ENCODE measurements at regions not wholly inside any gene's neighbourhood (a gene's known extent, or its start where the extent isn't known, plus 50 kb on each side); places are given as distances from the start of the nearest gene placed in this dataset.

GRCh38 chr12:74429535-74429934 lies 108.1 kb upstream of the ATXN7L3B start:
- Mint-ChIP-seq H3K27me3 (peaks cover 2% of the 10 kb centered on the region), H3K4me3 (no peak overlapping the region), H3K4me1 (no peaks in the 10 kb centered on the region), H3K9me3 (ENCODE audit: insufficient read depth) (no peaks in the 10 kb centered on the region), H3K27ac (no peak overlapping the region)
- Histone ChIP-seq H3K79me2 (ENCODE audit: control insufficient read depth, insufficient read depth, low read length) (no peaks in the 10 kb centered on the region), H3K9ac (ENCODE audit: low read length) (no peak overlapping the region), H2AFZ (ENCODE audit: insufficient read depth, low read depth, low read length, poor library complexity, severe bottlenecking) (no peak overlapping the region), H3K4me2 (replicated peaks; ENCODE audit: low read depth, low read length, poor library complexity, severe bottlenecking) (no peak overlapping the region), H4K20me1 (ENCODE audit: control insufficient read depth, insufficient read depth, low read length, poor library complexity, severe bottlenecking) (no peaks in the 10 kb centered on the region), H3K27me3 (replicated peaks in 1 of 4; ENCODE audit: control extremely low read depth in 1 of 4, control insufficient read depth in 3 of 4, insufficient read depth in 4 of 4, low read length in 3 of 4) (no peaks in the 10 kb centered on the region), H3K4me1 (ENCODE audit: control insufficient read depth in 2 of 2, insufficient read depth in 2 of 2, low read length in 2 of 2) (no peaks in the 10 kb centered on the region), H3K36me3 (replicated peaks in 1 of 2; ENCODE audit: control extremely low read depth in 1 of 2, control insufficient read depth in 1 of 2, extremely low read depth in 1 of 2, insufficient read depth in 2 of 2, low read length in 1 of 2) (no peaks in the 10 kb centered on the region), H3K27ac (ENCODE audit: low read length in 2 of 2) (no peak overlapping the region), H3K9me3 (ENCODE audit: control extremely low read depth in 1 of 3, control insufficient read depth in 2 of 3, insufficient read depth in 1 of 3, low read length in 2 of 3) (peaks cover 0 to 1% (median 0%) of the 10 kb centered on the region in 3 donors), H3K4me3 (ENCODE audit: control extremely low read depth in 1 of 5, extremely low read depth in 1 of 5, insufficient read depth in 1 of 5, low read depth in 2 of 5, low read length in 4 of 5) (no peak overlapping the region)
- intact Hi-C loops (cut with micrococcal nuclease) = no loop called here
- POLR2A ChIA-PET = no interaction called here
- CTCF ChIA-PET = no interaction called here
- DNase-seq (no peak), ATAC-seq (ENCODE audit: low read depth) (no peak)
- no peak for TF ChIP-seq CTCF (IDR thresholded peaks at IDR 0.05)
- TF ChIP-seq EZH2 (IDR thresholded peaks at IDR 0.05; ENCODE audit: borderline replicate concordance, insufficient read depth, low read depth, low read length, poor library complexity, severe bottlenecking) = no peak

- 93% methylated on average over 1 of the region's 1 CpG for WGBS (ENCODE audit: insufficient coverage)
- H3K4me1 Mint-ChIP-seq = no peaks in the 10 kb centered on the region
Observed at GRCh38 chr12:74431801-74432200, 105.8 kb upstream of the ATXN7L3B start.

More at GRCh38 chr12:74431801-74432200, 105.8 kb upstream of the ATXN7L3B start:
- no peak for TF ChIP-seq EZH2 (IDR thresholded peaks at IDR 0.05; ENCODE audit: borderline replicate concordance, insufficient read depth, low read depth, low read length, poor library complexity, severe bottlenecking)
- no peak for TF ChIP-seq CTCF (IDR thresholded peaks at IDR 0.05)
- DNase-seq = no peak
- no peaks in the 10 kb centered on the region for H3K27me3 ChIP-seq (replicated peaks in 1 of 4; ENCODE audit: control extremely low read depth in 1 of 4, control insufficient read depth in 3 of 4, insufficient read depth in 4 of 4, low read length in 3 of 4)
- no peaks in the 10 kb centered on the region for H3K79me2 ChIP-seq (ENCODE audit: control insufficient read depth, insufficient read depth, low read length)
- Mint-ChIP-seq H3K9me3 (ENCODE audit: insufficient read depth) (no peaks in the 10 kb centered on the region), H3K4me3 (no peak overlapping the region), H3K27me3 (no peaks in the 10 kb centered on the region), H3K27ac (no peak overlapping the region)
- ChIA-PET POLR2A (no interaction called here), CTCF (no interaction called here)
- intact Hi-C loops (cut with micrococcal nuclease) = no loop called here
- no peak overlapping the region for H3K9ac ChIP-seq (ENCODE audit: low read length)
- H4K20me1 ChIP-seq (ENCODE audit: control insufficient read depth, insufficient read depth, low read length, poor library complexity, severe bottlenecking) = no peaks in the 10 kb centered on the region
- H3K9me3 ChIP-seq (ENCODE audit: control extremely low read depth in 1 of 3, control insufficient read depth in 2 of 3, insufficient read depth in 1 of 3, low read length in 2 of 3) = peaks cover 0 to 1% (median 0%) of the 10 kb centered on the region in 3 donors
- no peaks in the 10 kb centered on the region for H3K36me3 ChIP-seq (replicated peaks in 1 of 2; ENCODE audit: control extremely low read depth in 1 of 2, control insufficient read depth in 1 of 2, extremely low read depth in 1 of 2, insufficient read depth in 2 of 2, low read length in 1 of 2)
- H2AFZ ChIP-seq (ENCODE audit: insufficient read depth, low read depth, low read length, poor library complexity, severe bottlenecking) = no peak overlapping the region
- no peak overlapping the region for H3K4me3 ChIP-seq (ENCODE audit: control extremely low read depth in 1 of 5, extremely low read depth in 1 of 5, insufficient read depth in 1 of 5, low read depth in 2 of 5, low read length in 4 of 5)
- H3K4me2 ChIP-seq (replicated peaks; ENCODE audit: low read depth, low read length, poor library complexity, severe bottlenecking) = no peak overlapping the region
- no peak for ATAC-seq (ENCODE audit: low read depth)
- no peak overlapping the region for H3K27ac ChIP-seq (ENCODE audit: low read length in 2 of 2)
- H3K4me1 ChIP-seq (ENCODE audit: control insufficient read depth in 2 of 2, insufficient read depth in 2 of 2, low read length in 2 of 2) = no peaks in the 10 kb centered on the region

All from B cell (primary cell).